Tibial artery (tissue), 4 donors: ENCODE measurements at regions not wholly inside any gene's neighbourhood (a gene's known extent, or its start where the extent isn't known, plus 50 kb on each side); places are given as distances from the start of the nearest gene placed in this dataset.
"Not testable (repeated sequence)": the region's sequence is repeated elsewhere in the genome, so short reads cannot be mapped to it uniquely, and the experiment has no call there.

Experiments
- DNase-seq, 2 donors: peaks; one replicate each; pipeline ENCODE4 v3.0.0-alpha.2; 2019
- H3K27ac ChIP-seq, 2 donors: fragments of 200-600 bp; sonication (generic) in 1 of 2; 1 replicate in 1 of 2; 2 replicates in 1 of 2; pipeline ENCODE4 v1.5.1; 2018 to 2019; ENCODE audit warnings: mild to moderate bottlenecking in 1 of 2
- H3K27me3 ChIP-seq, 2 donors: fragments of 200-600 bp; sonication (generic) in 1 of 2; one replicate each; pipeline versions ENCODE4 v1.5.1 to v1.6.0; 2016 to 2019
- H3K36me3 ChIP-seq, 3 donors: fragments of 200-600 bp; sonication (generic) in 2 of 3; one replicate each; pipeline ENCODE4 v1.5.1; 2016 to 2019; ENCODE audit warnings: mild to moderate bottlenecking in 2 of 3
- H3K4me1 ChIP-seq, 4 donors: fragments of 200-600 bp; sonication (generic) in 2 of 4; 1 replicate in 3 of 4; 2 replicates in 1 of 4; pipeline ENCODE4 v1.5.1; 2016 to 2019
- H3K4me3 ChIP-seq, 2 donors: fragments of 200-600 bp; sonication (generic) in 1 of 2; 1 replicate in 1 of 2; 2 replicates in 1 of 2; pipeline ENCODE4 v1.5.1; 2018 to 2019; ENCODE audit warnings: mild to moderate bottlenecking in 2 of 2
- H3K9me3 ChIP-seq, 3 donors: fragments of 200-600 bp; sonication (generic) in 1 of 3; one replicate each; pipeline ENCODE4 v1.5.1; 2016 to 2019
- CTCF ChIP-seq, 2 experiments: fragments of 200-600 bp in 1 of 2; fragments of 450-650 bp in 1 of 2; IDR thresholded peaks; one replicate each; pipeline ENCODE4 v1.5.1; 2017 to 2019; ENCODE audit warnings: antibody characterized with exemption in 2 of 2, mild to moderate bottlenecking in 1 of 2, moderate library complexity in 1 of 2
- intact Hi-C: fragments of 100-400 bp; cut with DNase I; formaldehyde crosslinking; loops from one replicate; pipeline ENCODE4 v1.15.0; 2023; ENCODE audit warnings: low total_unique reads

- no peak for TF ChIP-seq CTCF (IDR thresholded peaks at IDR 0.05)
- Histone ChIP-seq H3K27ac (no peak overlapping the region), H3K4me3 (no peak overlapping the region), H3K27me3 (no peaks in the 10 kb centered on the region), H3K4me1 (peaks cover 0 to 18% (median 3%) of the 10 kb centered on the region in 4 donors), H3K36me3 (no peaks in the 10 kb centered on the region), H3K9me3 (peaks cover 0 to 6% (median 4%) of the 10 kb centered on the region in 3 donors)
- intact Hi-C loops = no loop called here
- no peak for DNase-seq
Measured at GRCh38 chrX:23511793-23512192, 155.5 kb upstream of the PRDX4 start.

DNA sequence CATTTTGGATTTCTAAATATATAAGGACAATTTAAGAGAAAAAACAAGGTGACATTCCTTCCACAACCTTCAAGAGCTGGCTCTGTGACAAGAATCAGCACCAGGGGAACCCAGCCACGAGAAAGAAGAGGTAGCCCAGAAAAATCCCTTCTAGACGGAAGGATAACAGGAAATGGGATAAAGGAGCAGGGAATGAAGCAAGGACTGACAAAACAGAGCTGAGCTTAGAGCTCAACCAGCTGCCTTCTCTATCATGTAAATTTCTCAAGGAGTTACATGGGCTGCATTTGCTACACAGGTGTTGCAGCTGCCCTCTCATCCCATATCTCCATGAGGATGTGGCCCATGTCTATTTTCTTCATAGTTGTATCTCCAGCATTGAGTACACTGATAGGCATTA is 154.2 kb upstream of the PRDX4 start:
- H3K36me3 ChIP-seq = no peaks in the 10 kb centered on the region
- H3K4me1 ChIP-seq = peaks cover 0 to 10% (median 3%) of the 10 kb centered on the region in 4 donors
- intact Hi-C loops = no loop called here
- H3K4me3 ChIP-seq = no peak overlapping the region
- no peaks in the 10 kb centered on the region for H3K27me3 ChIP-seq
- no peak overlapping the region for H3K27ac ChIP-seq
- DNase-seq = no peak
- H3K9me3 ChIP-seq = peaks cover 0 to 6% (median 4%) of the 10 kb centered on the region in 3 donors
- TF ChIP-seq CTCF (IDR thresholded peaks at IDR 0.05) = no peak

DNA sequence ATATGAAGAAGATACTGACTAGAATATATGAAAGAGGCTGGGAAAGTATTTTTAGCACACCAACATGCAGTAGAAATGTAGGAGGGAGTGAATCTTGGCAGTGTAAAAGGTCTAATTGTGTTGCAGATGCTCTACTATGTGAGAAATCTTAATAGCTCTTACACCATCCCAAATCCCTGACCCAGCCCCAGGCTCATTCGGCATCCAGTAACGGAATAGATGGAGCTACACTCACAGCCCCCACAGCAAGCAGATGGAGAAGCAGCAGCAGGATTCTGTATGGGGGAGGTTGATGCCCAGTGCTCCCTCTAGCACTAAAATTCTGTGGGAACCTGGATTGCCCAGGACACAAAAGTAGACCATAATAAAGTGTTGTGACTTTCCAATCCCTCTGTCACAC is 153.2 kb upstream of the PRDX4 start:
- Histone ChIP-seq H3K36me3 (no peaks in the 10 kb centered on the region), H3K4me3 (no peak overlapping the region), H3K9me3 (peaks cover 0 to 4% (median 4%) of the 10 kb centered on the region in 3 donors), H3K4me1 (peaks cover 0 to 10% (median 3%) of the 10 kb centered on the region in 4 donors), H3K27ac (no peak overlapping the region), H3K27me3 (no peaks in the 10 kb centered on the region)
- no peak for DNase-seq
- intact Hi-C loops = no loop called here
- TF ChIP-seq CTCF (IDR thresholded peaks at IDR 0.05) = no peak

DNA sequence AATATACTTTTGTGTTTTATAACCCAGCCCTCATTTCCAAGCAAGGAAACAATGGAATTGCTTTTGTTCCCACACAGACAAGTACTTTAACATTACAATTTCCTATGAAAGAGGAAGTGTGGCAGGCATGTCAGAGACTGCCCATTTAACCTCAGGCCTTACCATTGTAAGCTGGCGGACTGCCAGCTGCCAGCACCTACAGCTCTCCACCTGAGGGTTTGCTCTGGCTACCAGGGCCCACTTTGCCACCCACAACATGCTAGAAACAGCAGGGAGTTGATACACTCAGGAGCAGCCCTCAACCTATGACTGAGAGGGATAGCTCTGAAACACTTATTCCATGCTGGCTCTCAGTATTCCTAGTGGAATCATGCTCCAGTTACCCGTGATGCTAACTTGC is 152.3 kb upstream of the PRDX4 start:
- DNase-seq = no peak
- H3K4me1 ChIP-seq = peaks cover 0 to 10% (median 3%) of the 10 kb centered on the region in 4 donors
- TF ChIP-seq CTCF (IDR thresholded peaks at IDR 0.05) = no peak
- intact Hi-C loops = no loop called here
- no peak overlapping the region for H3K27ac ChIP-seq
- no peaks in the 10 kb centered on the region for H3K27me3 ChIP-seq
- no peaks in the 10 kb centered on the region for H3K36me3 ChIP-seq
- no peaks in the 10 kb centered on the region for H3K9me3 ChIP-seq
- no peak overlapping the region for H3K4me3 ChIP-seq

DNA sequence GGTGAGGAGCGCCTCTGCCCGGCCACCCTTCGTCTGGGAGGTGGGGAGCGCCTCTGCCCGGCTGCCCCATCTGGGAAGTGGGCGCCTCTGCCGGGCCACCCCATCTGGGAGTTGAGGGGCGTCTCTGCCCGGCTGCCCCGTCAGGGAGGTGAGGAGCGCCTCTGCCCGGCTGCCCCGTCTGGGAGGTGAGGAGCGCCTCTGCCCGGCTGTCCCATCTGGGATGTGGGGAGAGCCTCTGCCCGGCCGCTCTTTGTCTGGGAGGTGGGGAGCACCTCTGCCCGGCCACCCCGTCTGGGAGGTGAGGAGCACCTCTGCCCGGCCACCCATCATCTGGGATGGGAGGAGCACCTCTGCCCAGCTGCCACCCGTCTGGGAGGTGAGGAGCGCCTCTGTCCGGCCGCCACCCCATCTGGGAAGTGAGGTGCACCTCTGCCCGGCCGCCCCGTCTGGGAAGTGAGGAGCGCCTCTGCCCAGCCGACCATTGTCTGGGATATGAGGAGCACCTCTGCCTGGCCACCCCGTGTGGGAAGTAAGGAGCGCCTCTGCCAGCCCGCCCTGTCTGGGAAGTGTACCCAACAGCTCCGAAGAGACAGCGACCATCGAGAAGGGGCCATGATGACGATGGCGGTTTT is 144.2 kb upstream of the PRDX4 start:
- intact Hi-C loops, H3K9me3 ChIP-seq, DNase-seq, H3K36me3 ChIP-seq, H3K27me3 ChIP-seq, H3K27ac ChIP-seq, H3K4me3 ChIP-seq, H3K4me1 ChIP-seq: not testable (repeated sequence)

GRCh38 chrX:23524467-23524866 is 142.8 kb upstream of the PRDX4 start:
- Histone ChIP-seq H3K27ac (no peak overlapping the region), H3K27me3 (no peaks in the 10 kb centered on the region), H3K36me3 (no peaks in the 10 kb centered on the region), H3K4me3 (no peak overlapping the region), H3K9me3 (no peaks in the 10 kb centered on the region), H3K4me1 (no peaks in the 10 kb centered on the region)
- intact Hi-C loops = no loop called here
- no peak for DNase-seq
- no peak for TF ChIP-seq CTCF (IDR thresholded peaks at IDR 0.05)
